HEK293T (cell line): ENCODE measurements at regions not wholly inside any gene's neighbourhood (a gene's known extent, or its start where the extent isn't known, plus 50 kb on each side); places are given as distances from the start of the nearest gene placed in this dataset.

Experiments
- ELF4 ChIP-seq: fragments of 450-650 bp; IDR thresholded peaks from 2 replicates; pipeline ENCODE4 v1.6.1; 2017; ENCODE audit warnings: antibody characterized with exemption
- FOXA1 ChIP-seq: fragments of 450-650 bp; IDR thresholded peaks from 2 replicates; pipeline ENCODE4 v1.6.1; 2016; ENCODE audit warnings: mild to moderate bottlenecking
- FOXM1 ChIP-seq: fragments of 450-650 bp; IDR thresholded peaks from 2 replicates; pipeline ENCODE4 v1.6.1; 2017; ENCODE audit warnings: mild to moderate bottlenecking, borderline replicate concordance
- L3MBTL2 ChIP-seq: fragments of 450-650 bp; conservative IDR thresholded peaks from 2 replicates; pipeline ENCODE4 v1.6.1; 2016; ENCODE audit warnings: mild to moderate bottlenecking
- NFRKB ChIP-seq: fragments of 450-650 bp; IDR thresholded peaks from 2 replicates; pipeline ENCODE4 v1.6.1; 2016; ENCODE audit warnings: mild to moderate bottlenecking, moderate library complexity
- SP1 ChIP-seq: fragments of 450-650 bp; IDR thresholded peaks from 2 replicates; pipeline ENCODE4 v1.6.1; 2017
- SUZ12 ChIP-seq: fragments of 450-650 bp; IDR thresholded peaks from 2 replicates; pipeline ENCODE4 v1.6.1; 2016; ENCODE audit warnings: mild to moderate bottlenecking

DNA sequence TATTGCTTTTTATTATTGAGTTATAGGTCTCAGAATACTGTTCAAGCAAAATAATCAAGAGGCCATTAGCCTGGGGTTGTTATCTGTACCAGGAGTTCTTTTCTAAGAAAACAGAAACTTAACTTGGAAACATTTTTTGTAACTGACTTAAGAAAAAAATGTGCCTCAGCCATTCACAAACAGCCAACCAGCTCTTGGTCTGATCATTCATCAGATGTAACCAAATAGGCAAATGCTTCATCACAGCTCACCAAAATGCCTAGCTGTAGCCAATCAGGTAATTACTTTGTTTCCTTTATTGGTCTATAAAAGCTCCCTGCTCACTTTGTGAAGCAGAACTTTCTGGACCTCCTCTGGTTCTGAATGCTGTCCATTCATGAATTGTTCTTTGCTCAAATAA lies 387.7 kb downstream of the FAT4 start:
- TF ChIP-seq SP1, result no peak
- no peak for TF ChIP-seq ELF4
- TF ChIP-seq SUZ12, result no peak
- no peak for TF ChIP-seq NFRKB
- TF ChIP-seq L3MBTL2, result no peak
- no peak for TF ChIP-seq FOXM1
- TF ChIP-seq FOXA1, result no peak
